Mammary epithelial cell (primary cell): ENCODE measurements at regions not wholly inside any gene's neighbourhood (a gene's known extent, or its start where the extent isn't known, plus 50 kb on each side); places are given as distances from the start of the nearest gene placed in this dataset.

Experiments
- EZH2 ChIP-seq: IDR thresholded peaks from 2 replicates; pipeline ENCODE4 v1.6.1; 2012; ENCODE audit warnings: low read length, inconsistent platforms, borderline replicate concordance
- TF ChIP-seq, protein P1 (sequence below), 2 donors: IDR thresholded peaks in 1 of 2; conservative IDR thresholded peaks in 1 of 2; 2 replicates each; pipeline ENCODE4 v1.5.1; 2011 to 2012; ENCODE audit warnings: inconsistent platforms in 2 of 2, low read length in 2 of 2, mild to moderate bottlenecking in 2 of 2, control low read depth in 1 of 2, low read depth in 1 of 2; ENCODE audit not compliant: insufficient read depth in 1 of 2; ENCODE audit errors: extremely low read depth in 1 of 2

DNA sequence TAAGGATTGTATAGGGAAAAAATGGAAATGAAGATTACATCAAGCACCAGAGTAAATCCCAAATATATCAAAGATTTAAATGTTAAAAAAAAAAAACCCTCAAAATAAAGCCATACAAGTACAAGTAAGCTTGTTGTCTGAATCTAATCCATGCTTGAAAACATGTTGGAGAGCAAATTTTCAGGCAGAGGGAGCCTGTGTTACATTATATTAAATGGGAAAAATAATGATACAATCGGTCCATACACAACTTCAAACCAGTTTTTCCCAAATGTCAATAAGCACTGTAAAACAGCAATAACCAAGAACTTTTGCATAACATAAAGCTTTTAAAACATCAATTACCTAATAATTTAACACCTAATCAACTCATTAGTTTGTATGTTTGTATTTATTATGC lies 949.4 kb upstream of the ADGRL4 start:
- TF ChIP-seq, protein P1, sequence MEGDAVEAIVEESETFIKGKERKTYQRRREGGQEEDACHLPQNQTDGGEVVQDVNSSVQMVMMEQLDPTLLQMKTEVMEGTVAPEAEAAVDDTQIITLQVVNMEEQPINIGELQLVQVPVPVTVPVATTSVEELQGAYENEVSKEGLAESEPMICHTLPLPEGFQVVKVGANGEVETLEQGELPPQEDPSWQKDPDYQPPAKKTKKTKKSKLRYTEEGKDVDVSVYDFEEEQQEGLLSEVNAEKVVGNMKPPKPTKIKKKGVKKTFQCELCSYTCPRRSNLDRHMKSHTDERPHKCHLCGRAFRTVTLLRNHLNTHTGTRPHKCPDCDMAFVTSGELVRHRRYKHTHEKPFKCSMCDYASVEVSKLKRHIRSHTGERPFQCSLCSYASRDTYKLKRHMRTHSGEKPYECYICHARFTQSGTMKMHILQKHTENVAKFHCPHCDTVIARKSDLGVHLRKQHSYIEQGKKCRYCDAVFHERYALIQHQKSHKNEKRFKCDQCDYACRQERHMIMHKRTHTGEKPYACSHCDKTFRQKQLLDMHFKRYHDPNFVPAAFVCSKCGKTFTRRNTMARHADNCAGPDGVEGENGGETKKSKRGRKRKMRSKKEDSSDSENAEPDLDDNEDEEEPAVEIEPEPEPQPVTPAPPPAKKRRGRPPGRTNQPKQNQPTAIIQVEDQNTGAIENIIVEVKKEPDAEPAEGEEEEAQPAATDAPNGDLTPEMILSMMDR (conservative IDR thresholded peaks at IDR 0.05 in 1 of 2, IDR thresholded peaks at IDR 0.05 in 1 of 2; ENCODE audit: extremely low read depth in 1 of 2, insufficient read depth in 1 of 2, low read depth in 1 of 2, low read length in 2 of 2): no peak
- no peak for TF ChIP-seq EZH2
